ENCODE measurements at regions not wholly inside any gene's neighbourhood (a gene's known extent, or its start where the extent isn't known, plus 50 kb on each side); places are given as distances from the start of the nearest gene placed in this dataset.
"Not testable (repeated sequence)": the region's sequence is repeated elsewhere in the genome, so short reads cannot be mapped to it uniquely, and the experiment has no call there.

DNA sequence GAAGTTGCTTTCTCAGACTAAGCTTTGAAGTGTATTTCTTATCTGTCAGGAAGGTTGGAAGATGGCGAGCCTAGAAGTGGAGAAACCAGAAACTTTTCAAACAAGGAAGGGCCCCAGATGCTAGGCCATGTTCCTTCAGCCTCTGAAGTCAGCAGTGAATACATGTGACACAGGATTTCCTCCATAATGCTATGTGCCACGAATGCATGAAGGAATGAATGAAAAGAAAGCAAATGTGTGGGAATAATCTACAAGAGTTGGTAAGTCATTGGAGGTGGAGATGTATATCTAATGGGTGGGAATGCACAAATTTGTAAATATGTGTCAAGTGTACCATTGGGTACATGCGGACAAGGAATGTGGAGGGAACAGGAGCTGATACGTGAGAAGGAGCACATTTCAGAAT lies 123.2 kb upstream of the PRSS16 start:
- WGBS, 2 donors, result 83 to 88% methylated on average over 4 of the region's 4 CpGs
- no peak for DNase-seq (ENCODE audit: low spot score in 2 of 2)
- peaks cover 0 to 11% (median 0%) of the 10 kb centered on the region in 4 donors for H3K4me1 ChIP-seq
- no peak for TF ChIP-seq POLR2A (IDR thresholded peaks at IDR 0.05)
- TF ChIP-seq EP300 (IDR thresholded peaks at IDR 0.05), result no peak
- TF ChIP-seq, protein P1, sequence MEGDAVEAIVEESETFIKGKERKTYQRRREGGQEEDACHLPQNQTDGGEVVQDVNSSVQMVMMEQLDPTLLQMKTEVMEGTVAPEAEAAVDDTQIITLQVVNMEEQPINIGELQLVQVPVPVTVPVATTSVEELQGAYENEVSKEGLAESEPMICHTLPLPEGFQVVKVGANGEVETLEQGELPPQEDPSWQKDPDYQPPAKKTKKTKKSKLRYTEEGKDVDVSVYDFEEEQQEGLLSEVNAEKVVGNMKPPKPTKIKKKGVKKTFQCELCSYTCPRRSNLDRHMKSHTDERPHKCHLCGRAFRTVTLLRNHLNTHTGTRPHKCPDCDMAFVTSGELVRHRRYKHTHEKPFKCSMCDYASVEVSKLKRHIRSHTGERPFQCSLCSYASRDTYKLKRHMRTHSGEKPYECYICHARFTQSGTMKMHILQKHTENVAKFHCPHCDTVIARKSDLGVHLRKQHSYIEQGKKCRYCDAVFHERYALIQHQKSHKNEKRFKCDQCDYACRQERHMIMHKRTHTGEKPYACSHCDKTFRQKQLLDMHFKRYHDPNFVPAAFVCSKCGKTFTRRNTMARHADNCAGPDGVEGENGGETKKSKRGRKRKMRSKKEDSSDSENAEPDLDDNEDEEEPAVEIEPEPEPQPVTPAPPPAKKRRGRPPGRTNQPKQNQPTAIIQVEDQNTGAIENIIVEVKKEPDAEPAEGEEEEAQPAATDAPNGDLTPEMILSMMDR (IDR thresholded peaks at IDR 0.05), result no peak
- no peak overlapping the region for H3K4me3 ChIP-seq
- no peaks in the 10 kb centered on the region for H3K9me3 ChIP-seq
- H3K36me3 ChIP-seq, result no peaks in the 10 kb centered on the region
- H3K27me3 ChIP-seq, result no peaks in the 10 kb centered on the region
- no peak overlapping the region for H3K27ac ChIP-seq

GRCh38 chr6:27126046-27126814 lies 121.3 kb upstream of the PRSS16 start:
- Histone ChIP-seq H3K36me3 (no peaks in the 10 kb centered on the region), H3K4me1 (peaks cover 0 to 13% (median 0%) of the 10 kb centered on the region in 4 donors), H3K27ac (peak overlapping the region in 3 of 4 donors; percentile 4 to 83 (median 77)), H3K27me3 (no peaks in the 10 kb centered on the region), H3K9me3 (no peaks in the 10 kb centered on the region), H3K4me3 (no peak overlapping the region)
- DNase-seq (ENCODE audit: low spot score in 2 of 2), result no peak
- 97 to 98% methylated on average over 6 of the region's 6 CpGs for WGBS, 2 donors
- TF ChIP-seq, protein P1 (IDR thresholded peaks at IDR 0.05), result no peak
- no peak for TF ChIP-seq EP300 (IDR thresholded peaks at IDR 0.05)
- TF ChIP-seq POLR2A (IDR thresholded peaks at IDR 0.05), result no peak

DNA sequence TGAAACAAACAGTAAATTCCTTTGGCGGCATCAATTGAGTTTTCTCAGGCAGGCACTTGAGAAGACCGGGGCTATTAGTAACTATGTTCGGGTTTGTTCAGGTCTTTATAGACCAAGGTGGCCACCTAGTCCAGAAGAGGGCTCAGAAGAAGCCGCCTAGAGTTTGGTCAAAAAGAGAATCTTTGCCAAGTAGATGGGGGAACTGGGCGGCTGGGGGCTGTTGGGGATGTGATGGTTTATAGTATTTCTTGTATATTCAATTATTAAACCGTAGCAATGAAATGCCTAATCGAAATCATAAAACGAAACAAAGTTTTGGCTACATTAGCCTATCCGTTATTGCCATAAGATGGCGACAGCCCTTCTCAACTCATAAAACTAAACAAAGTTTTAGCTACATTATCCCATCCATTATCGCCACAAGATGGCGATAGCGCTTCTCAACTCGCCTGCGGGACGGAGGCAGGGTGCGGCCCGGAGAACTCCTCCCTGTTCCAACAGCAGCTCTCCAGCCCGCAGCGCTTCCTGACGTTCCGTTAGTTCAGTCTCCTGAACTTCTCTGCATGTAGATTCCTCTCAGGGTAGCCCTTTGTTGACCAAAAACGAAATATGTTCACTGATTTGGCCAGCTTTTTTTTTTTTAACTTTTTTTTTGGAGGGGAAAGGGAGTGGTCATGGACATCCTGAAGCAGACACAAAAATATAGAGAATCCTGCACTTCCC lies 120.5 kb upstream of the PRSS16 start:
- no peaks in the 10 kb centered on the region for H3K9me3 ChIP-seq
- WGBS, 2 donors, result 18 to 19% methylated on average over 23 of the region's 23 CpGs
- no peaks in the 10 kb centered on the region for H3K27me3 ChIP-seq
- TF ChIP-seq EP300 (IDR thresholded peaks at IDR 0.05), result peak; percentile 34 to 72
- TF ChIP-seq, protein P1 (IDR thresholded peaks at IDR 0.05), result peak; percentile 72 to 86 (median 82)
- TF ChIP-seq POLR2A (IDR thresholded peaks at IDR 0.05), result no peak
- H3K27ac ChIP-seq, result peak overlapping the region in 3 of 4 donors; percentile 4 to 83 (median 77)
- peak overlapping the region; percentile 18 to 48 (median 27) for H3K4me3 ChIP-seq
- H3K36me3 ChIP-seq, result no peaks in the 10 kb centered on the region
- DNase-seq (ENCODE audit: low spot score in 2 of 2), result peak; percentile 80 to 94
- H3K4me1 ChIP-seq, result peaks cover 0 to 17% (median 0%) of the 10 kb centered on the region in 4 donors

DNA sequence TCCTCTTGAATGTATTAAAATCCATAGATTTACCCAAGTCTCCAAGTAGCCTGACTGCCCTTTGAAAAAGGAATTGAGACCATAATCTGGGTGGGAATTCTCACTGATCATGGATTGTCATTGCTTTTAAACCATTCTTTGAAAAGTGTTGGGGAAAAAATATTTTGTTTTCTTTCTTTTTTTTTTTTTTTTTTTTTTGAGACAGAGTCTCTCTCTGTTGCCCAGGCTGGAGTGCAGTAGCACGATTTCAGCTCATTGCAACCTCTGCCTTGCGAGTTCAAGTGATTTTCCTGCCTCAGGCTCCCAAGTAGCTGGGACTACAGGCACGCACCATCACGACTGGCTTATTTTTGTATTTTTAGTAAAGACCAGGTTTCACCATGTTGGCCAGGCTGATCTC lies 119.6 kb upstream of the PRSS16 start:
- H3K4me1 ChIP-seq, result peaks cover 0 to 22% (median 0%) of the 10 kb centered on the region in 4 donors
- not testable (repeated sequence) for H3K9me3 ChIP-seq; DNase-seq (ENCODE audit: low spot score in 2 of 2); H3K4me3 ChIP-seq; H3K27me3 ChIP-seq; H3K27ac ChIP-seq; H3K36me3 ChIP-seq
- 83 to 86% methylated on average over 4 of the region's 4 CpGs for WGBS, 2 donors

GRCh38 chr6:27128311-27129094 lies 119.0 kb upstream of the PRSS16 start:
- no peaks in the 10 kb centered on the region for H3K27me3 ChIP-seq
- peaks cover 0 to 26% (median 0%) of the 10 kb centered on the region in 4 donors for H3K4me1 ChIP-seq
- H3K27ac ChIP-seq, result no peak overlapping the region
- H3K36me3 ChIP-seq, result no peaks in the 10 kb centered on the region
- TF ChIP-seq, protein P1 (IDR thresholded peaks at IDR 0.05), result no peak
- TF ChIP-seq POLR2A (IDR thresholded peaks at IDR 0.05), result no peak
- no peak for TF ChIP-seq EP300 (IDR thresholded peaks at IDR 0.05)
- no peak for DNase-seq (ENCODE audit: low spot score in 2 of 2)
- H3K9me3 ChIP-seq, result no peaks in the 10 kb centered on the region
- H3K4me3 ChIP-seq, result no peak overlapping the region
- WGBS, 2 donors, result 83 to 87% methylated on average over 4 of the region's 4 CpGs

Data from tibial nerve (tissue), 4 donors.